Daoy (cell line): ENCODE measurements at regions not wholly inside any gene's neighbourhood (a gene's known extent, or its start where the extent isn't known, plus 50 kb on each side); places are given as distances from the start of the nearest gene placed in this dataset.

Experiments used
- DNase-seq: peaks from one replicate; pipeline ENCODE4 v3.0.0-alpha.2; 2015; ENCODE audit warnings: low read depth

DNA sequence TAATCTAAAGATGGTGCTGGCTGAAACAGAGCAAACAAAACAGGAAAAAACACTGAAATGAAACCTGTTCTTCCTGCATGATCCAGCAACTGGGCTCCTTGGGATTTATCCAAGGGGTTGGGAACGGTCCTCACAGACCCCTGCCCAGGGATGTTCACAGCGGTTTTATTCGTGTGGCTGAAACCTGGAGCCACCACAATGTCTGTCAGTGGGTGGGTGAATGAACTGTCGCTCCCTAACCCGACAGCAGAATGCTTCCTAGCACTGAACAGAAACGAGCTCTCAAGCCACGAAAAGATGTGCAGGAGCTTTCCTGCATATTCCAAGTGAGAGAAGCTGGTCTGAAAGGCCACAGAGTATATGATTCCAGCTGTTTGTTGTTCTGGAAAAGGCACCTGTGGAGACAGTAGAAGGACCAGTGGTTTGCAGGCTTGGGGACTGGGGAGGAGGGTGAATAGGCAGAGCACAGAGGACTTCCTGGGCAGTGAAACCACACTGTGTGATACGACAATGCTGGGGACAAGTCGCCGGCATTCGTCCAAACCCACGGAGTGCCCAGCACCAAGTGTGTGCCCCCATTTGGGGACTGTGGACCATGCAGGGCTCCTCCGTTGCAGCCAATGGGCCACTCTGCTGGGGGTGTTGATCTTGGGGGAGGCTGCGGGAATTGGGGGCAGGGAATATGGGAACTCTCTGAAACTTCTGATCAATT is 73.9 kb downstream of the TEX29 start:
- no peak for DNase-seq

- no peak for DNase-seq
These were observed 75.3 kb downstream of the TEX29 start for GRCh38 chr13:111395511-111396393.

DNA sequence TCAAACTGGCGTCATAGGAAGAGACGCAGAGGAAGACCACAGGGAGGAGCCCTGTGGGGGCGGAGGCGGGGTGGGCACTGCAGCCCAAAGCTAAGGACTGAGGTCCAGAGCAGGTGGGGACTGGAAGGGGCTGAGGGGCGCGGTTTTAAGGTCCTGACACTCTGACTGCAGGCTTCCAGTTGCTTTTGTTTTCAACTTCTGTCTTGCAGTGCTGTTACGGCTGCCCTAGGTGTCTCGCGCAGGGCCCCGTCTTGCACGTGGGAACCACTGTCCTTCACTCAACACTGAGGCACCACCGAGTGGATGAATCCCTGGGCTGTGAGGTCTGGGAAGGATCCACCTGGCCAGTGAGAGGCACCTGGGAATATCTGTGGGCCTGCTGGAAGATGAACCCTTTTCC is 76.0 kb downstream of the TEX29 start:
- DNase-seq = no peak

GRCh38 chr13:111397202-111397880 is 76.9 kb downstream of the TEX29 start:
- DNase-seq = no peak

DNA sequence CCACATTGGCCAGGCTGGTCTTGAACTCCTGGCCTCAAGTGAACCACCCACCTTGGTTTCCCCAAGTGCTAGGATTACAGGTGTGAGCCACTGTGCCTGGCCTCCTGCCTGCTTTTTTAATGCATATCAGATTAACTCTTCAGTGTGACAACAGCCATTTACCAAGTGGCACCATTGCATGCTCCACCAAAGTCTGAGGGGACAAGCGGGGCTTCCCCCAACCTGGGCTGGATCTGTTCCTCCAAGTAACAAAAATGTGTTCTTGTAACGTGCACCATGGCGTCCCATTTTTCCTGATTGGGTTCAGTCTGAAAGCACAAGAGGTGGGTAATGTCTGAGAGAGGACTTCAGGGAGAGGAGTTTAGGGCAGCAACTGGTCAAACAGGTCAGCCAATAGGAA is 77.8 kb downstream of the TEX29 start:
- no peak for DNase-seq

GRCh38 chr13:111398715-111399299 is 78.4 kb downstream of the TEX29 start:
- DNase-seq = peak; percentile 39

- no peak for DNase-seq
These were observed 78.9 kb downstream of the TEX29 start for GRCh38 chr13:111399334-111399733.

DNA sequence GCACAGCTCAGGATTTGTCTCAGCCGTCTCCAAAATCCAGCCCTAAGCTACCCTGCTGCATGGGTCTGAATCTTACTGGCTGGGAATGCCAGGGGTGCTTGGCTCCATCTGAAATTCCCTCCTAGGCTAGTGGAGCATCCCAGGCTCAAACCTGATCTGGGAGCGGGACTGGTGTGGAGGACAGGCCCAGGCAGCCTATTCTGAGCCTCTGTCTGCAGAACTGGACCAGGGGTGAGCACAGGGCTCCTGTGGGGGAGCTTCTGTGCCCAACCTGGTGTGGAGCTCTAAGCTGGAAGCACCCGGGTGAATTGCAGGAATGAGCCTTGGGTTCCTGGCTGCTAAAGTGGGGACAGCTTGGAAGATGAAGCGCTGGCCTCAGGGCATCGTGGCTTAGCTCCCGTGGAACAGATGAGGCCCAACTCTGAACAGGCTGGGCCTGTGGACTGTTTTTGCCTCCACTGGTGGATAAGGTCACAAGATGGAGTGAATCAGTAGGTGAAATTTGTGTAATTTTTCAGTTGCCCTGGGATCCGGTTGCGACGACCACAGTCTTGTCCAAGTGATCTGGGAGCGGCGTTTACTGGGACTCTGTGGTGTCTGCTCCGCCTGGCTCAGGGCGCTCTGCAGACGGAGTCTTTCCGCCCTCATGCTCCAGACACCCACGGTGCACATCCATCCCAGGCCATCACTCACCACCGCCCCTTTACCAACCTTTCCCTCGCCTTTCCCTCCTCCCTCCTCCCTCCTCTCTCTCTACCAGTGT is 79.5 kb downstream of the TEX29 start:
- no peak for DNase-seq

- DNase-seq = no peak
These were observed 80.7 kb downstream of the TEX29 start for GRCh38 chr13:111401151-111401550.

DNA sequence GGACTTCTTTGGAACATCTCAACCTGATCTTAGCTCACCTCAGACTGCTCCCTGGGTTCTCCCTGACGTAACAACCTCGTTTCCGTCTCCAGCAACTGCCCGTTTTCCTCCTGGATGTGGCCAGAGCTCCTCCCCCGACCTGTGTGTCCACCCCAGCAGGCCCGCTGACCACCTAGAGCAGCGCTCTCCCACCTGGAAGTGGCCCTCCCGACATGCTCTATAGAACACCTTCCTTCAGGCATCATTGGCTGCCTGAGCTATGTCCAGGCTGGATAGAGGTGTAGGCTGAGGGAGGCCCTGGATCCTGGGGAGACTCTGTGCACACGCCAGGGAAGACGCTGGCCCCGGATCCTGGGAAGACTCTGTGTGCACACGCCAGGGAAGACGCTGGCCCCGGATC is 81.3 kb downstream of the TEX29 start:
- no peak for DNase-seq

DNA sequence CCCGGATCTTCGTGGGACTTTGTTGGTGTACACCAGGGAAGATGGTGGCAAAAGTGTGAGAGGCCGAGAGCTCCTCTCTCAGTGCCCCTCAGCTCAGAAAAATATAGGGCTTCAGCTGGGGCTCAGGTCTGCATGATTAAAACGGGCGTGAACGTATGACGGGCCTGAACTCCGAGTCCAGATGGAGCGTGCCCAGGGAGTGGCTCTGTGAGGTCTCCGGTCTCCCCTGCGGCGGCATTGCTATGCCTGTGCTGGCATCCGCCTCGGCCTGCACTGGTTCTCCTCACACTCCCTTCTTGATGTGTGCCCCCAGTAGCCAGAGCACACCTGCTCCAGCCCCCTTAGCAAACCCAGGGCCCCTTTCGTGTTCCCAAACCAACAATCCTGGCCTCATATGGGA is 82.0 kb downstream of the TEX29 start:
- DNase-seq = no peak

GRCh38 chr13:111403266-111403665 is 82.8 kb downstream of the TEX29 start:
- no peak for DNase-seq

- no peak for DNase-seq
These were observed 84.3 kb downstream of the TEX29 start for GRCh38 chr13:111404746-111405145.

DNA sequence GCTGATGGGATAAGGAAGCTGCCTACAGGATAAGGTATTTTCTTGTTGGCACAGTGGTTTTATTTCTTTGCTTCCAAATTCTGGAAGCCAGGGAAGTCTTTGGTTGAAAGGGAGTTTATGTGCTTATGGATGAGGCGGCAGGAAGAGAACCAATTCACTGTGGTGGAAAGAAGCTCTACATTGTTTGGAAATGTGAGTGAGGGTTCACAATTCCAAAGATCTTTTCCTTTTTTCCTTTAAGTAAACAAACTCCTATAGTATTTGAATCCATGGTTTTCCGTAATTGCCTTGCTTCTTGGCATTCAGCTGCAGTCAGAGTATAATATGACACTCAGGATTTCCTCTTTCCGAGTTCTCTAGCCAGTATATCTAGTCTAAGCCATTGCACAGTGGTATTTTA is 86.2 kb downstream of the TEX29 start:
- DNase-seq = no peak

DNA sequence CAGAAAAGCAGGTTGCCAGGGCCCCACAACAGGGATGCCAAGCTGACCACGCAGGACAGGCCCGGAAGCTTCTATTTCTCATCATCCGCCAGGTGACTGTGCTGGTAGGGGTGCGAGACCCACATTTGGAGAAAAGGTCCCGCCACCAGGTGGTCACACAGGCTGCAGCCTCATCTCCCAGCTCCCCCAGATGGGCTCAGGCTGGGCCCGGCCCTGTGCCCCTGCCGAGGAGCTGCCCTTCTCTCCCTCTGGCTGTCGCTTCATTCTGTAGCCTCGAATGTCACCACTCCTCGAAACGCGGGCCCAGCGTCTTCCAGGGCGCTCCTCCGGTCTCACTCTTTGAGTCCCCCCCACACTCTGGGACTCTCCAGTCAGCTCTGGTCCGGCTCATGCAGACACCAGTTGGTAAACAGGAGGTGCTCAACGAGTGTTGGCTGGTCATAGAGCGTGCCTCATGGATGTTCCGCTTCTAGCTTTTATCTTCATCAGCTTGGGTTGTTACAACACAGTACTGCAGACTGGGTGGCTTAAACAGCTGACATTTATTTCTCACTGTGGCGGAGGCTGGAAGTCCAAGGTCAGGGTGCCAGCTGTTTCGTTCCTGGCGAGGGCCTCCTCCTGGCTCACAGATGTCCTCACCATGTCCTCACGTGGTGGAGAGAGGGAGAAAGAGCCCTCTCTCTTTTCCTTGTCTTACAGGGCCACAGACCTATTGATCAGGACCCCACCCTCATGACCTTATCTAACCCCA is 87.1 kb downstream of the TEX29 start:
- DNase-seq = no peak

- DNase-seq = no peak
These were observed 89.0 kb downstream of the TEX29 start for GRCh38 chr13:111409413-111409812.

GRCh38 chr13:111410232-111411021 is 90.0 kb downstream of the TEX29 start:
- DNase-seq = no peak

- no peak for DNase-seq
These were observed 90.9 kb downstream of the TEX29 start for GRCh38 chr13:111411151-111411858.

GRCh38 chr13:111411919-111412650 is 91.6 kb downstream of the TEX29 start:
- no peak for DNase-seq
